Liver (tissue), 7 donors: ENCODE measurements at regions not wholly inside any gene's neighbourhood (a gene's known extent, or its start where the extent isn't known, plus 50 kb on each side); places are given as distances from the start of the nearest gene placed in this dataset.

Source experiments
- DNase-seq: peaks from one replicate; pipeline ENCODE4 v3.0.0-alpha.2; 2017; ENCODE audit warnings: low spot score
- H3K27ac ChIP-seq, 2 donors: one replicate each; pipeline ENCODE4 v1.7.0; 2013; ENCODE audit warnings: inconsistent platforms in 2 of 2, low read length in 2 of 2, control low read depth in 1 of 2, low read depth in 1 of 2, mild to moderate bottlenecking in 1 of 2
- H3K27me3 ChIP-seq, 4 donors: one replicate each; pipeline versions ENCODE4 v1.6.1 to v1.7.0; 2013; ENCODE audit warnings: low read length in 3 of 4, inconsistent platforms in 1 of 4, mild to moderate bottlenecking in 1 of 4, moderate library complexity in 1 of 4; ENCODE audit not compliant: control insufficient read depth in 4 of 4, insufficient read depth in 4 of 4
- H3K36me3 ChIP-seq, 4 donors: one replicate each; pipeline versions ENCODE4 v1.6.1 to v1.7.0; 2013; ENCODE audit warnings: low read length in 3 of 4, mild to moderate bottlenecking in 3 of 4, low read depth in 1 of 4, moderate library complexity in 1 of 4; ENCODE audit not compliant: control insufficient read depth in 4 of 4, insufficient read depth in 3 of 4
- H3K4me1 ChIP-seq, 4 donors: one replicate each; pipeline versions ENCODE4 v1.6.1 to v1.7.0; 2013; ENCODE audit warnings: low read length in 3 of 4, mild to moderate bottlenecking in 3 of 4, moderate library complexity in 1 of 4; ENCODE audit not compliant: control insufficient read depth in 4 of 4, insufficient read depth in 4 of 4
- H3K4me3 ChIP-seq, 3 donors: one replicate each; pipeline versions ENCODE4 v1.6.1 to v1.7.0; 2013; ENCODE audit warnings: low read length in 3 of 3, control low read depth in 1 of 3, low read depth in 1 of 3, mild to moderate bottlenecking in 1 of 3
- H3K9ac ChIP-seq, 2 donors: one replicate each; pipeline ENCODE4 v1.7.0; 2013; ENCODE audit warnings: low read length in 2 of 2, mild to moderate bottlenecking in 2 of 2, moderate library complexity in 2 of 2, control low read depth in 1 of 2, low read depth in 1 of 2
- H3K9me3 ChIP-seq, 4 donors: one replicate each; pipeline versions ENCODE4 v1.6.1 to v1.7.0; 2013; ENCODE audit warnings: low read length in 3 of 4; ENCODE audit not compliant: control insufficient read depth in 4 of 4
- ATF3 ChIP-seq: IDR thresholded peaks from 2 replicates; pipeline ENCODE4 v1.6.1; 2016; ENCODE audit warnings: antibody characterized with exemption
- FOXA1 ChIP-seq: IDR thresholded peaks from 2 replicates; pipeline ENCODE4 v1.6.1; 2016; ENCODE audit warnings: antibody characterized with exemption
- FOXA2 ChIP-seq: IDR thresholded peaks from 2 replicates; pipeline ENCODE4 v1.6.1; 2016; ENCODE audit warnings: antibody characterized with exemption
- GABPA ChIP-seq, 2 donors: IDR thresholded peaks in 1 of 2; conservative IDR thresholded peaks in 1 of 2; 2 replicates each; pipeline ENCODE4 v1.6.1; 2016; ENCODE audit warnings: antibody characterized with exemption in 2 of 2, mild to moderate bottlenecking in 1 of 2, moderate library complexity in 1 of 2
- MAX ChIP-seq: IDR thresholded peaks from 2 replicates; pipeline ENCODE4 v1.6.1; 2016; ENCODE audit warnings: antibody characterized with exemption
- NR2F2 ChIP-seq: IDR thresholded peaks from 2 replicates; pipeline ENCODE4 v1.6.1; 2016; ENCODE audit warnings: antibody characterized with exemption
- RAD21 ChIP-seq, 2 donors: IDR thresholded peaks; 2 replicates each; pipeline ENCODE4 v1.6.1; 2016; ENCODE audit warnings: antibody characterized with exemption in 2 of 2, mild to moderate bottlenecking in 2 of 2
- RXRA ChIP-seq, 2 donors: IDR thresholded peaks; 2 replicates each; pipeline ENCODE4 v1.6.1; 2017 to 2018; ENCODE audit warnings: antibody characterized with exemption in 2 of 2, mild to moderate bottlenecking in 1 of 2
- TAF1 ChIP-seq: conservative IDR thresholded peaks from 2 replicates; pipeline ENCODE4 v1.6.1; 2016; ENCODE audit warnings: antibody characterized with exemption, mild to moderate bottlenecking
- YY1 ChIP-seq: IDR thresholded peaks from 2 replicates; pipeline ENCODE4 v1.6.1; 2016; ENCODE audit warnings: antibody characterized with exemption, mild to moderate bottlenecking
- ZBTB33 ChIP-seq: IDR thresholded peaks from 2 replicates; pipeline ENCODE4 v1.6.1; 2016; ENCODE audit warnings: antibody characterized with exemption
- WGBS: extraction: QIAGEN DNeasy Blood & Tissue Kit; methylation state at CpG from one replicate; pipeline ENCODE4 v1.1.7; 2013; 5-methylcytosine and 5-hydroxymethylcytosine counted together
- TF ChIP-seq, protein P1 (sequence below): IDR thresholded peaks from 2 replicates; pipeline ENCODE4 v1.6.1; 2016; ENCODE audit warnings: antibody characterized with exemption, mild to moderate bottlenecking
- donor health status: healthy.
- donor health status: healthy.
- donor health status: healthy.
- donor health status: healthy.

DNA sequence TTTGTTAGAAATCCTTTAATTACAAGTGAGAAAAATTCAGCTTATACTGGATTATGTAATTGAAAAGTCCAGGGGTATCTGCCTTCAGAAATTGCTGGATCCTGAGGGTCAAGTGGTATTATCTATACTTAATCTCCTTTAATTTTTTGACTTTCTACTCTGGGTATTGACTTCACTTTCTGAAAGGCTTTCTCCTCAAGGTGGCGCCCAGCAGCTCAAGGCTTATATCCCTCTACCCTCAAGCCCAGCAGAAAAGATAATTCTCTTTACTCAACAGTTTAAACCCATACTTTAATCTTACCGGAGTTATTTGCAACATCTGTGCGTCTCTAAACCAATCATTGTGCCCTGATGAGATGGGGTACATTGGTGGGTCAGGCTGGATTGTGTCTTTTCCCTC lies 129.5 kb downstream of the LARP7 start:
- H3K4me1 ChIP-seq, result peaks cover 0 to 2% (median 0%) of the 10 kb centered on the region in 4 donors
- WGBS, result 45% methylated on average over 3 of the region's 3 CpGs
- TF ChIP-seq RAD21 (IDR thresholded peaks at IDR 0.05) (peak in 1 of 2 donors; percentile 6), FOXA2 (no peak)

GRCh38 chr4:112767386-112767785 lies 130.4 kb downstream of the LARP7 start:
- 88% methylated on average over 6 of the region's 6 CpGs for WGBS
- Histone ChIP-seq H3K9me3 (no peaks in the 10 kb centered on the region), H3K27ac (no peak overlapping the region), H3K4me1 (peaks cover 0 to 2% (median 0%) of the 10 kb centered on the region in 4 donors), H3K9ac (no peak overlapping the region), H3K4me3 (no peak overlapping the region), H3K36me3 (no peaks in the 10 kb centered on the region), H3K27me3 (no peaks in the 10 kb centered on the region)
- no peak for TF ChIP-seq ZBTB33
- no peak for TF ChIP-seq RXRA (IDR thresholded peaks at IDR 0.05)
- TF ChIP-seq YY1, result no peak
- TF ChIP-seq RAD21 (IDR thresholded peaks at IDR 0.05), result no peak
- TF ChIP-seq, protein P1, sequence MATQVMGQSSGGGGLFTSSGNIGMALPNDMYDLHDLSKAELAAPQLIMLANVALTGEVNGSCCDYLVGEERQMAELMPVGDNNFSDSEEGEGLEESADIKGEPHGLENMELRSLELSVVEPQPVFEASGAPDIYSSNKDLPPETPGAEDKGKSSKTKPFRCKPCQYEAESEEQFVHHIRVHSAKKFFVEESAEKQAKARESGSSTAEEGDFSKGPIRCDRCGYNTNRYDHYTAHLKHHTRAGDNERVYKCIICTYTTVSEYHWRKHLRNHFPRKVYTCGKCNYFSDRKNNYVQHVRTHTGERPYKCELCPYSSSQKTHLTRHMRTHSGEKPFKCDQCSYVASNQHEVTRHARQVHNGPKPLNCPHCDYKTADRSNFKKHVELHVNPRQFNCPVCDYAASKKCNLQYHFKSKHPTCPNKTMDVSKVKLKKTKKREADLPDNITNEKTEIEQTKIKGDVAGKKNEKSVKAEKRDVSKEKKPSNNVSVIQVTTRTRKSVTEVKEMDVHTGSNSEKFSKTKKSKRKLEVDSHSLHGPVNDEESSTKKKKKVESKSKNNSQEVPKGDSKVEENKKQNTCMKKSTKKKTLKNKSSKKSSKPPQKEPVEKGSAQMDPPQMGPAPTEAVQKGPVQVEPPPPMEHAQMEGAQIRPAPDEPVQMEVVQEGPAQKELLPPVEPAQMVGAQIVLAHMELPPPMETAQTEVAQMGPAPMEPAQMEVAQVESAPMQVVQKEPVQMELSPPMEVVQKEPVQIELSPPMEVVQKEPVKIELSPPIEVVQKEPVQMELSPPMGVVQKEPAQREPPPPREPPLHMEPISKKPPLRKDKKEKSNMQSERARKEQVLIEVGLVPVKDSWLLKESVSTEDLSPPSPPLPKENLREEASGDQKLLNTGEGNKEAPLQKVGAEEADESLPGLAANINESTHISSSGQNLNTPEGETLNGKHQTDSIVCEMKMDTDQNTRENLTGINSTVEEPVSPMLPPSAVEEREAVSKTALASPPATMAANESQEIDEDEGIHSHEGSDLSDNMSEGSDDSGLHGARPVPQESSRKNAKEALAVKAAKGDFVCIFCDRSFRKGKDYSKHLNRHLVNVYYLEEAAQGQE, result no peak
- TF ChIP-seq GABPA (IDR thresholded peaks at IDR 0.05 in 1 of 2, conservative IDR thresholded peaks at IDR 0.05 in 1 of 2), result no peak
- no peak for DNase-seq

More for the DNA sequence above, 129.5 kb downstream of the LARP7 start:
- DNase-seq, result no peak
- no peaks in the 10 kb centered on the region for H3K9me3 ChIP-seq
- H3K27ac ChIP-seq, result no peak overlapping the region
- H3K9ac ChIP-seq, result no peak overlapping the region
- no peaks in the 10 kb centered on the region for H3K27me3 ChIP-seq
- no peak overlapping the region for H3K4me3 ChIP-seq
- no peaks in the 10 kb centered on the region for H3K36me3 ChIP-seq

DNA sequence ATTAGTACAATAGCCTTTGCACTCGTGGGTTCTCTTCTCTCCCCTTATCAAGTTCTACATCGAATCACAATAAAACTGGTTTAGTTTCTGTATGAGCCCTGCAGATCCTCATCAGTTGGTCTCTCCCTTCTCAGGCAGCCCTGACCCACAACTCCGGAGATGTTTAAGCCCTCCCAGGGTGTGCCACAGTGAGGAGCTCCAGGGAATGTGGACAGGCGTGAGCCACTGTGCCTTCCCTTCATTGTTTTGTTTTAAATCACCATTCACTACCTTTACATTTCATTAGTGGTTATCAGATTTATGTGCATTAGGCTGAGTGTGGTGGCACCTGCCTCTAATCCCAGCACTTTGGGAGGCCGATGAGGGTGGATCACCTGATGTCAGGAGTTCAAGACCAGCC lies 133.2 kb downstream of the LARP7 start:
- Histone ChIP-seq H3K9ac (no peak overlapping the region), H3K36me3 (no peaks in the 10 kb centered on the region), H3K4me3 (no peak overlapping the region), H3K27ac (no peak overlapping the region), H3K27me3 (no peaks in the 10 kb centered on the region), H3K4me1 (no peaks in the 10 kb centered on the region), H3K9me3 (no peaks in the 10 kb centered on the region)
- TF ChIP-seq TAF1 (no peak), ZBTB33 (no peak), NR2F2 (no peak), ATF3 (no peak), RAD21 (IDR thresholded peaks at IDR 0.05) (no peak), MAX (no peak), GABPA (IDR thresholded peaks at IDR 0.05 in 1 of 2, conservative IDR thresholded peaks at IDR 0.05 in 1 of 2) (no peak), FOXA1 (no peak), YY1 (no peak)
- TF ChIP-seq, protein P1, result no peak
- no peak for DNase-seq
- 68% methylated on average over 5 of the region's 5 CpGs for WGBS
